ENCODE measurements at regions not wholly inside any gene's neighbourhood (a gene's known extent, or its start where the extent isn't known, plus 50 kb on each side); places are given as distances from the start of the nearest gene placed in this dataset.

DNA sequence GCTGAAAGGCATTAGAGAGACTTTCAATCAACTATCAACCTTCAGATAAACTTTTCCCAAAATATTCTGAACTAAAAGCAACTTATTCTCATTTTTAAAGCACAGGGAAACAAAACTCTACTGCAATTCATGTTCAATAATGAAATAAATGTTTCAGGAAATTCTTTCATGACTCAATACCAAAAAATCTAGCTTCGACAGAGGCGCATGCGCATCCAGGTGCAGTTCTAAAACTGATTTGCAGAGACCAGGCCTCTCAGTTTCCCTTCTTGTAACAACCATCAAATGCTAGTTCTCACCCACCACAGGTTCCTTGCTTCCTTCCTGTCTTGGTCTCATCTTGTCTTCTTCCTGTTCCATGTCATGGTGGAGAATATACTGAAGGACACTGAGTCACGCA, 55.3 kb upstream of the NRBF2 start:
- no peak overlapping the region for H3K4me3 ChIP-seq (ENCODE audit: low read length)
- no peak for DNase-seq (ENCODE audit: low read depth)
- TF ChIP-seq, protein P1, sequence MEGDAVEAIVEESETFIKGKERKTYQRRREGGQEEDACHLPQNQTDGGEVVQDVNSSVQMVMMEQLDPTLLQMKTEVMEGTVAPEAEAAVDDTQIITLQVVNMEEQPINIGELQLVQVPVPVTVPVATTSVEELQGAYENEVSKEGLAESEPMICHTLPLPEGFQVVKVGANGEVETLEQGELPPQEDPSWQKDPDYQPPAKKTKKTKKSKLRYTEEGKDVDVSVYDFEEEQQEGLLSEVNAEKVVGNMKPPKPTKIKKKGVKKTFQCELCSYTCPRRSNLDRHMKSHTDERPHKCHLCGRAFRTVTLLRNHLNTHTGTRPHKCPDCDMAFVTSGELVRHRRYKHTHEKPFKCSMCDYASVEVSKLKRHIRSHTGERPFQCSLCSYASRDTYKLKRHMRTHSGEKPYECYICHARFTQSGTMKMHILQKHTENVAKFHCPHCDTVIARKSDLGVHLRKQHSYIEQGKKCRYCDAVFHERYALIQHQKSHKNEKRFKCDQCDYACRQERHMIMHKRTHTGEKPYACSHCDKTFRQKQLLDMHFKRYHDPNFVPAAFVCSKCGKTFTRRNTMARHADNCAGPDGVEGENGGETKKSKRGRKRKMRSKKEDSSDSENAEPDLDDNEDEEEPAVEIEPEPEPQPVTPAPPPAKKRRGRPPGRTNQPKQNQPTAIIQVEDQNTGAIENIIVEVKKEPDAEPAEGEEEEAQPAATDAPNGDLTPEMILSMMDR (IDR thresholded peaks at IDR 0.05; ENCODE audit: insufficient read depth, low read depth, low read length, missing control alignments), result no peak

DNA sequence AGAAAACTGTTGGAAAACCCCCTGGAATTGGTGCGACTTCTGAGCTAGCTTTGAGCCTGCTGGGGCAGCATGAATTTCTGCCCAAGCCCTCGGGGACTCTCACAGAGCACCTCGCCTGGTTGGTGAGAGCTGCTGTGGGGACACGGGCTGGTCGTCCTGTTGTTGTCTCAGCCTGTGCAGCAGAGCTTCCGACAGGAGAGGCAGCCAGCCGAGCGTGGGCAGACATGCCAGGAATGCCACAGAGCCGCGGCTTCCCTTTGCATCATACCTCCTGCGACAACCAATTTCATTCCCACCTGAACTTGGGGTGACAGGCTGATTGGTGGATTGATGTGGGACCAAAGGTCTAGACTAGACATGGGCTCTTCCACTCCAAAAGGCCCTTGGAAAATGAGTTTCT, 60.2 kb upstream of the NRBF2 start:
- TF ChIP-seq, protein P1 (IDR thresholded peaks at IDR 0.05; ENCODE audit: insufficient read depth, low read depth, low read length, missing control alignments), result no peak
- H3K4me3 ChIP-seq (ENCODE audit: low read length), result no peak overlapping the region
- peak; percentile 49 for DNase-seq (ENCODE audit: low read depth)

DNA sequence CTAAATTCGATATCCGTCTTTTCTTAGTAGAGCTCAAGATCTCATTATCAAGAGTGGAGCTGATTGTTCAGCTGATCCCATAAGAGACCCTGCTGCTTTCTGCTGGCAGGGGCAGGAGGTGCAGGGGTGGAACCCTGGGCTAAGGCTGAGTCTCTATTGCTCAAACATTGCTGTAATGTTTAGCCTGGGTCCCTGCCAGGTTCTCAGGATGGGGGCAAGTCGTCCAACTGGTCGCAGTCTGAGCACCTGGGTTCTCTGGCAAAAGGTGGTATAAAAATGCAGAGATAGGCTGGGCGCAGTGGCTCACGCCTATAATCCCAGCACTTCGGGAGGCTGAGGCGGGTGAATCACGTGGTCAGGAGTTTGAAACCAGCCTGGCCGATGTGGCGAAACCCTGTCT, 62.0 kb upstream of the NRBF2 start:
- TF ChIP-seq, protein P1 (IDR thresholded peaks at IDR 0.05; ENCODE audit: insufficient read depth, low read depth, low read length, missing control alignments), result no peak
- peak; percentile 12 for DNase-seq (ENCODE audit: low read depth)
- H3K4me3 ChIP-seq (ENCODE audit: low read length), result no peak overlapping the region

DNA sequence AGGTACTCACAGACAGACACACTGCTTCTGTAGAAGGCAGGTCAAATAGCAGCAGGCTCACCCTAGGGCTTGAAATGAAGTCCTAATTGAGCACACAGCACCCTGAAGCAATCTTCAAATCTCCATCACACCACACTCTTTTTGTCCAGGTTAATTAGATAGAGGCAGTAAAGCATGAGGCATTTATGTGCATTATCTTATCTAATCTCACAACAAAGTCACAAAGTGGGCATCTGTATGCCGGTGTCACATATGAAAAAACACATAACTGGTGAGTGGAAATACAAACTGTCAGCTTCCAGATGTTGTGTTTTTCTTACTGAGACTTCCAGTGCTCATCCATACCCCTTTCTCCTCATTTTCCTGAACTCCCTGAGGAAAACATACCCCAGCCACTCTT, 63.8 kb upstream of the NRBF2 start:
- H3K4me3 ChIP-seq (ENCODE audit: low read length), result no peak overlapping the region
- TF ChIP-seq, protein P1 (IDR thresholded peaks at IDR 0.05; ENCODE audit: insufficient read depth, low read depth, low read length, missing control alignments), result no peak
- no peak for DNase-seq (ENCODE audit: low read depth)

DNA sequence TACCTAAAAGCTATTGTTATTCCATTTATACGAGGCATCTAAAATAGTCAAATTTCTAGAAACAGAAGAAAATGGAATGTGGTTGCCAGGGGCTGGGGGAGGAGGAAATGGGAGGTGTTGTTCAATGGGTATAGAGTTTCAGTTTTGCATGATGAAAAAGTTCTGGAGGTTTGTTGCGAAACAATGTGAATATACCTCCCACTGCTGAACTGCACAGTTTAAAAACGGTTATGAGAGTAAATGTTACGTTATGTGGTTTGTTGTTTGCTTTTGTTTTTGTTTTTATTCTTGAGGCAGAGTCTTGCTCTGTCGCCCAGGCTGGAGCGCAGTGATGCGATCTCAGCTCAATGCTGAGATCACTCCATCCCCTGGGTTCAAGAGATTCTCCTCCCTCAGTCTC, 64.9 kb upstream of the NRBF2 start:
- H3K4me3 ChIP-seq (ENCODE audit: low read length), result no peak overlapping the region
- peak; percentile 37 for DNase-seq (ENCODE audit: low read depth)
- TF ChIP-seq, protein P1 (IDR thresholded peaks at IDR 0.05; ENCODE audit: insufficient read depth, low read depth, low read length, missing control alignments), result no peak

DNA sequence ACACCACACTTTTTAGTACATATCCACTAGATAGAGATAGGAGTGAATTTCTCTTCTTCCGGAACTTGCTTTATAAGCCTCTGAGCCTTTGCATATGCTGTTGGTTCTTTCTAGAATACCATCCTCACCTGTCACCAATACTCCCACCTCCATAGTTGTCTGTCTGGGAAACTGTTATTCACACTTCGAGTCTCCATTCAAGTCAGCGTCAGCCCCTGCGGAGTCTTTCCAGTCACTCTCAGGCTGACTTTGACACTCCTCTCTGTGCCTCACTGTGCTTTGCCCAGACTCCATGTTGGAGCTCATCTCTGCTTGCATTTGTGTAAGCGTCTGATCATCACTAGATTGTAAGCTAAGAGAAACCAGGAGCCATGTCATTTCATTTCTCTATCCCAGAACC, 66.5 kb upstream of the NRBF2 start:
- TF ChIP-seq, protein P1 (IDR thresholded peaks at IDR 0.05; ENCODE audit: insufficient read depth, low read depth, low read length, missing control alignments), result no peak
- no peak overlapping the region for H3K4me3 ChIP-seq (ENCODE audit: low read length)
- DNase-seq (ENCODE audit: low read depth), result no peak

DNA sequence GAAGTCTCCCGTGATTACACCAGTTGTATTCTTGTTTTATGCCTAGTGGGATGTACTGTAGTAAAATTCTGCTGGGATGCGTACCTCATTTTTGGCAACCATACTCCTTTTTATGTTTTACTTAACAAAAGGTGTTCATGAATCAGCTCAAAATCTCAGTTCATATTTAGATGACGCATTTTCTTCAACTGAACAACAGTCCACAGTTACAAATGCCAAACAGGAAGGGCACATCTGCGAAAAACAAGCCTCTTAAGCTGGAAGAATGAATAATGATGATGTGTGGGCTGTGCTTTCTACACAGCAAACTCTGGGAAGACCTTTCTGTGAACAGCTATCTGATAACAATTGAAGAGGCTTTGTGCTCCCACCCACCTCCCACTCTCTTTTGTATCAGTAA, 68.4 kb upstream of the NRBF2 start:
- TF ChIP-seq, protein P1 (IDR thresholded peaks at IDR 0.05; ENCODE audit: insufficient read depth, low read depth, low read length, missing control alignments), result no peak
- H3K4me3 ChIP-seq (ENCODE audit: low read length), result no peak overlapping the region
- peak; percentile 81 for DNase-seq (ENCODE audit: low read depth)

Measured in epithelial cell of esophagus (primary cell).